SK-N-MC (cell line): ENCODE measurements at regions not wholly inside any gene's neighbourhood (a gene's known extent, or its start where the extent isn't known, plus 50 kb on each side); places are given as distances from the start of the nearest gene placed in this dataset.

ENCODE experiments used
- DNase-seq: peaks from one replicate; pipeline ENCODE4 v3.0.0-alpha.2; 2011; ENCODE audit warnings: low read depth, low spot score
- H3K27ac ChIP-seq: fragments of 200-600 bp; sonication (generic); 2 replicates; pipeline ENCODE4 v1.5.1; 2016; ENCODE audit warnings: mixed run types
- H3K36me3 ChIP-seq: fragments of 200-600 bp; sonication (generic); 2 replicates; pipeline ENCODE4 v1.6.1; 2017; ENCODE audit warnings: antibody characterized with exemption, low read length, mixed read lengths; ENCODE audit not compliant: insufficient read depth
- H3K4me3 ChIP-seq: fragments of 200-600 bp; sonication (generic); 2 replicates; pipeline ENCODE4 v1.5.1; 2016
- H3K9ac ChIP-seq: fragments of 200-600 bp; sonication (generic); 2 replicates; pipeline ENCODE4 v1.8.0; 2017; ENCODE audit warnings: mixed run types, mixed read lengths; ENCODE audit not compliant: insufficient read length
- H3K9me3 ChIP-seq: fragments of 200-600 bp; sonication (generic); 2 replicates; pipeline ENCODE4 v1.6.1; 2017; ENCODE audit warnings: low read depth, mild to moderate bottlenecking, antibody characterized with exemption, low read length, moderate library complexity, mixed read lengths
- EZH2 ChIP-seq: fragments of 200-600 bp; sonication (generic); IDR thresholded peaks from one replicate; pipeline ENCODE4 v1.6.1; 2017; ENCODE audit warnings: antibody characterized with exemption
- FOXP2 ChIP-seq: optimal IDR thresholded peaks from 2 replicates; pipeline ENCODE3; 2011; ENCODE audit warnings: mild to moderate bottlenecking, moderate library complexity; ENCODE audit not compliant: insufficient read depth; ENCODE audit errors: extremely low read length, control extremely low read depth
- POLR2AphosphoS5 ChIP-seq: IDR thresholded peaks from 2 replicates; pipeline ENCODE4 v1.6.1; 2012; ENCODE audit warnings: mild to moderate bottlenecking, low read depth, low read length, borderline replicate concordance

- H3K9me3 ChIP-seq: no peaks in the 10 kb centered on the region
- DNase-seq: no peak
- no peaks in the 10 kb centered on the region for H3K36me3 ChIP-seq
- no peak overlapping the region for H3K9ac ChIP-seq
- H3K4me3 ChIP-seq: no peak overlapping the region
- TF ChIP-seq POLR2AphosphoS5 (no peak), FOXP2 (no peak), EZH2 (no peak)
- H3K27ac ChIP-seq: no peak overlapping the region
Measured at GRCh38 chr6:48183178-48183577, 72.2 kb upstream of the PTCHD4 start.

DNA sequence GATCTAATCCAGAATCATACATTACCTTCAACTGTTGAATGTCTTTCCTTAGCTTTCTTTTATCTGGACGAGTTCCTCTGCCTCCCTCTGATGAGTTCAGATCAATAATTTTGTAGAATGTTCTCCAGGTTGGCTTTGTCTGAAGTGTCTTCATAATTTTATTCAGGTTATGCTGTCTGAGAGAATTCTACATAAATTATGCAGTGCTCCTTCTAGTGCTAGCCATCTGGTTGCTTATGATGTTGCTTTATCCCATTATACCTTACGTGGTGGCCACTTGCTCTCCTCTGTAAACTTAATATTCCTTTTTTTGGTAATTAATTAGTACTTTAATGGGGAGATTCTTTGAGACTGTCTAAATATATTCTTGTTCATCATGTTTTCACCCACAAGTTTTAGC, 67.7 kb upstream of the PTCHD4 start:
- TF ChIP-seq FOXP2 (no peak), POLR2AphosphoS5 (no peak), EZH2 (no peak)
- no peak for DNase-seq
- H3K27ac ChIP-seq: no peak overlapping the region
- H3K4me3 ChIP-seq: no peak overlapping the region
- no peaks in the 10 kb centered on the region for H3K9me3 ChIP-seq
- H3K9ac ChIP-seq: no peak overlapping the region
- H3K36me3 ChIP-seq: no peaks in the 10 kb centered on the region

DNA sequence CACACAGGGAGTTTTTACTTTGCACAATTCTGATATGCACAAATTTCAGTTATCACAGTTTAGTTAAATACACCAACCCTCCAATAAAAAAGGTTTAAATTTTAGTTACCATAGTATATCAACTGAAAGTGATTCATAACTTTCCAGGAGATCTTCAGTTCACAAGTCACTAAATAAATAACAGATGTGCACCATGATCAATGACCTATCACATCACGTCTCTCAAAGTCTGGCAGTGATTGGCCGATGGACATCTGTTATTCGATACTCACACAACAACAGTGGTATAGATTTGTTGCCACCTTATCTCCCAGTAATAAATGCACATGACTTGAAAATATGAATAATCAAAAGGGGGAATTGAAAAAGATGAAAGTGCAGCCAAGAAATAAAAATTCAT, 66.8 kb upstream of the PTCHD4 start:
- no peak overlapping the region for H3K27ac ChIP-seq
- no peak overlapping the region for H3K4me3 ChIP-seq
- DNase-seq: no peak
- H3K9me3 ChIP-seq: no peaks in the 10 kb centered on the region
- no peak for TF ChIP-seq EZH2
- no peak overlapping the region for H3K9ac ChIP-seq
- no peaks in the 10 kb centered on the region for H3K36me3 ChIP-seq

GRCh38 chr6:48176645-48177308, 65.8 kb upstream of the PTCHD4 start:
- no peak overlapping the region for H3K9ac ChIP-seq
- H3K4me3 ChIP-seq: no peak overlapping the region
- DNase-seq: no peak
- H3K27ac ChIP-seq: no peak overlapping the region
- no peak for TF ChIP-seq FOXP2
- TF ChIP-seq EZH2: no peak
- no peak for TF ChIP-seq POLR2AphosphoS5
- no peaks in the 10 kb centered on the region for H3K9me3 ChIP-seq
- H3K36me3 ChIP-seq: no peaks in the 10 kb centered on the region

DNA sequence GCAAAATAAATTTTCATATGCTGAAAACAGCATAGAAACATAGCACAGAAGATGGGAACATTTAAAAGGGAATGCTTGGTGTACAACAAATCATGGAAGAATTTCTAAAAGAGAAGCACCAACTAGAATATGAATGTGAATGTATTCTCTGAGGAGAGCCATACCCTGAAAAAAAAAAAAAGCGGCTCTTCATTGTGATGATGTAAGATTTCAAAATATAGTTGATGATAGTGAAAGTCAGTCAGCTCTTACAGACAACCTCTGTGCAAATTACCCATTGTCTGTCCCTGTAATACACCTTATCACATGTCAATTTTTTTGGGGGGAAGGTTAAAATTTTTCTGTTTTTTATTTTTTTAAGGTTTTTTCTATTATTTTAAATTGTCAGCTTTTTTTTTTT, 58.6 kb upstream of the PTCHD4 start:
- Histone ChIP-seq H3K4me3 (no peak overlapping the region), H3K36me3 (no peaks in the 10 kb centered on the region), H3K9ac (no peak overlapping the region), H3K9me3 (no peaks in the 10 kb centered on the region), H3K27ac (no peak overlapping the region)
- no peak for DNase-seq
- TF ChIP-seq POLR2AphosphoS5: no peak
